PFSK-1 (cell line): ENCODE measurements at regions not wholly inside any gene's neighbourhood (a gene's known extent, or its start where the extent isn't known, plus 50 kb on each side); places are given as distances from the start of the nearest gene placed in this dataset.

Source experiments
- FOXP2 ChIP-seq: optimal IDR thresholded peaks from 2 replicates; pipeline ENCODE3; 2011; ENCODE audit warnings: borderline replicate concordance, control low read depth, inconsistent platforms; ENCODE audit not compliant: insufficient read depth; ENCODE audit errors: extremely low read length, extremely low read depth
- POLR2AphosphoS5 ChIP-seq: IDR thresholded peaks from 2 replicates; pipeline ENCODE4 v1.6.1; 2012; ENCODE audit warnings: low read depth, mild to moderate bottlenecking, control low read depth, low read length, moderate library complexity
- SIN3A ChIP-seq: IDR thresholded peaks from 2 replicates; pipeline ENCODE4 v1.6.1; 2012; ENCODE audit warnings: mild to moderate bottlenecking, low read length, moderate library complexity, borderline replicate concordance; ENCODE audit not compliant: insufficient read depth
- TAF1 ChIP-seq: IDR thresholded peaks from 2 replicates; pipeline ENCODE4 v1.6.1; 2012; ENCODE audit warnings: low read length, control low read depth, borderline replicate concordance; ENCODE audit not compliant: insufficient read depth
- TF ChIP-seq, protein P1 (sequence below), 2 experiments: IDR thresholded peaks; 2 replicates each; pipeline versions ENCODE4 v1.6.1 to v1.8.0; 2011 to 2012; ENCODE audit warnings: low read depth in 2 of 2, low read length in 2 of 2, control low read depth in 1 of 2, inconsistent platforms in 1 of 2, mild to moderate bottlenecking in 1 of 2, moderate library complexity in 1 of 2; ENCODE audit not compliant: insufficient read depth in 1 of 2

DNA sequence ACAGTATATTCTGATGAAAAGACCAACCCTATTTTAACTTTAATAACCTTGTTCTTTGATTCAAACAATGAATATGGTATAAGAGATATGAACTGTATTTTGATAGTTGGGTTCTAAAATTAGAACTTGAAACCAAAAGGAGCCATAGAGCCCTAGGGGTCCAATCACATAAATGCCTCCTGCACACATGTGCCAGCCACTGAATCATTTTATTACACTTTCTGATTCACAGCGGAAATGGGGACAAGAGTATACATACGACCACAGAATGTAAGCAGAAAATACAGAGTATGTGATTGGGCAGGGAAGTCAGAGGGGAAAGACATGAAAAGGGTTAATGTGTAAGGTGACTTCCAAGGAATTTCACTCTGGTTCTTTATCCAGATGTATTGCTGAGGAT is 1000.2 kb downstream of the NR2F1-AS1 start:
- no peak for TF ChIP-seq TAF1
- no peak for TF ChIP-seq FOXP2
- no peak for TF ChIP-seq POLR2AphosphoS5
- TF ChIP-seq, protein P1, sequence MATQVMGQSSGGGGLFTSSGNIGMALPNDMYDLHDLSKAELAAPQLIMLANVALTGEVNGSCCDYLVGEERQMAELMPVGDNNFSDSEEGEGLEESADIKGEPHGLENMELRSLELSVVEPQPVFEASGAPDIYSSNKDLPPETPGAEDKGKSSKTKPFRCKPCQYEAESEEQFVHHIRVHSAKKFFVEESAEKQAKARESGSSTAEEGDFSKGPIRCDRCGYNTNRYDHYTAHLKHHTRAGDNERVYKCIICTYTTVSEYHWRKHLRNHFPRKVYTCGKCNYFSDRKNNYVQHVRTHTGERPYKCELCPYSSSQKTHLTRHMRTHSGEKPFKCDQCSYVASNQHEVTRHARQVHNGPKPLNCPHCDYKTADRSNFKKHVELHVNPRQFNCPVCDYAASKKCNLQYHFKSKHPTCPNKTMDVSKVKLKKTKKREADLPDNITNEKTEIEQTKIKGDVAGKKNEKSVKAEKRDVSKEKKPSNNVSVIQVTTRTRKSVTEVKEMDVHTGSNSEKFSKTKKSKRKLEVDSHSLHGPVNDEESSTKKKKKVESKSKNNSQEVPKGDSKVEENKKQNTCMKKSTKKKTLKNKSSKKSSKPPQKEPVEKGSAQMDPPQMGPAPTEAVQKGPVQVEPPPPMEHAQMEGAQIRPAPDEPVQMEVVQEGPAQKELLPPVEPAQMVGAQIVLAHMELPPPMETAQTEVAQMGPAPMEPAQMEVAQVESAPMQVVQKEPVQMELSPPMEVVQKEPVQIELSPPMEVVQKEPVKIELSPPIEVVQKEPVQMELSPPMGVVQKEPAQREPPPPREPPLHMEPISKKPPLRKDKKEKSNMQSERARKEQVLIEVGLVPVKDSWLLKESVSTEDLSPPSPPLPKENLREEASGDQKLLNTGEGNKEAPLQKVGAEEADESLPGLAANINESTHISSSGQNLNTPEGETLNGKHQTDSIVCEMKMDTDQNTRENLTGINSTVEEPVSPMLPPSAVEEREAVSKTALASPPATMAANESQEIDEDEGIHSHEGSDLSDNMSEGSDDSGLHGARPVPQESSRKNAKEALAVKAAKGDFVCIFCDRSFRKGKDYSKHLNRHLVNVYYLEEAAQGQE (IDR thresholded peaks at IDR 0.05; ENCODE audit: insufficient read depth in 1 of 2, low read depth in 2 of 2, low read length in 2 of 2), result no peak
- no peak for TF ChIP-seq SIN3A

DNA sequence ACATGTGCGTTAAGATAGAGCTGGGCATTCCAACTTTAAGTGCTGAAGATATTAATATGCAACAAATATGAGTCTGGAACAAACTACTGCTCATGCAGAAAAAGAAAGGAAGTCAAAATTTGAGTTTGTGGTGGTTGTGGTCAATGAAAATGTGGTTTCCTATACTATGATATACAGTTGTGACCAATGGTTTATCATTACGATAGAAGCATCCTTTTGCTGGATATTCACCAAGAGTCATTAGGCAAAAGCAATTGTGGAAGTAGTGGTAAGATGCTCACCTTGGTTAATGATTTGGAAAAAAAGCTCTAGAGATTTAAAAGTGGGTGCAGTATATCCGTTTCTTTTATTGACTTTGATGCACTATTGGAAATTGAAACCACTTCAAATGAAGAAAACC is 1007.0 kb downstream of the NR2F1-AS1 start:
- TF ChIP-seq TAF1, result no peak
- TF ChIP-seq SIN3A, result no peak
- TF ChIP-seq POLR2AphosphoS5, result no peak
- TF ChIP-seq, protein P1 (IDR thresholded peaks at IDR 0.05; ENCODE audit: insufficient read depth in 1 of 2, low read depth in 2 of 2, low read length in 2 of 2), result no peak
- no peak for TF ChIP-seq FOXP2

DNA sequence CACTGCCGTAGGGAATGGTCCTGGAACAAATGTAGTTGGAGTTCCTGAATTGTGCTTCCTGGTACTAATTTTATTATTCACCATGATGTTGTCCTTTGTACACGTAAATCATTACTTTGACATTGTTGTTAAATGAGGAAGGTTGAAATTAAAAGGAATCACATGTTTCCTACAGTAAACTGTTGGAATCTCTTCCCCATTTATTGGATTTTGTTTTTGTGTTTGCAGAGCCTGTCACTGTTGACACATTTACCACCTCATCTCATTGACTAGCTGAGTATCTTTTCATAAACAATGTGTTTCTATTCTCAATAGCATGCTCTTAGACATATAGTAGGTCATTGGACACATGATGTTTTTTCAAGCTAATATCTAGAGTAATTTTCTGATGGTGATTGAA is 1012.5 kb downstream of the NR2F1-AS1 start:
- TF ChIP-seq, protein P1 (IDR thresholded peaks at IDR 0.05; ENCODE audit: insufficient read depth in 1 of 2, low read depth in 2 of 2, low read length in 2 of 2), result no peak
- TF ChIP-seq FOXP2 (no peak), SIN3A (no peak), POLR2AphosphoS5 (no peak), TAF1 (no peak)

GRCh38 chr5:92567831-92568450 is 1013.1 kb downstream of the NR2F1-AS1 start:
- TF ChIP-seq TAF1, result no peak
- TF ChIP-seq FOXP2, result no peak
- TF ChIP-seq, protein P1 (IDR thresholded peaks at IDR 0.05; ENCODE audit: insufficient read depth in 1 of 2, low read depth in 2 of 2, low read length in 2 of 2), result no peak
- TF ChIP-seq POLR2AphosphoS5, result no peak
- no peak for TF ChIP-seq SIN3A
